K562 (cell line): ENCODE measurements at regions not wholly inside any gene's neighbourhood (a gene's known extent, or its start where the extent isn't known, plus 50 kb on each side); places are given as distances from the start of the nearest gene placed in this dataset.

Experiments used
- ATAC-seq: fragments of 200-7000 bp; cut with Tn5 transposase; 3 replicates; pipeline ENCODE4 v1.9.1; 2020; ENCODE audit warnings: moderate library complexity
- BruUV-seq: library from RNA; stranded (reverse); fragments of 400-500 nt; replicated peaks from 2 replicates; lab custom pipeline; 2021; lab: Mats Ljungman, UMichigan
- CTCF ChIA-PET: fragments of 300-600 bp; formaldehyde crosslinking; extraction: SDS; loops from one replicate; lab custom pipeline; 2021; ENCODE audit warnings: low intra/inter-chr PET ratio; lab: Yijun Ruan, JAX
- POLR2A ChIA-PET: fragments of 300-600, 350-650 bp; sonication (Branson Sonifier 250); formaldehyde crosslinking; extraction: SDS; loops from one replicate; lab custom pipeline; 2021; ENCODE audit warnings: antibody characterized with exemption, inconsistent platforms; lab: Yijun Ruan, JAX
- DNase-seq, 4 experiments: peaks; one replicate each; pipeline versions ENCODE4 v3.0.0 to v3.0.0-alpha.2; 2011 to 2018; ENCODE audit warnings: low spot score in 3 of 4, mixed read lengths in 3 of 4; ENCODE audit errors: extremely low read depth in 1 of 4
- FAIRE-seq: peaks from 2 replicates; lab custom pipeline; 2011; peaks lifted over from hg19 to GRCh38; lab: Jason Lieb, UNC
- H2AFZ ChIP-seq: 2 replicates; pipeline ENCODE4 v1.6.0; 2011; ENCODE audit warnings: low read depth, low read length, control low read depth, inconsistent platforms
- H3K27ac ChIP-seq: fragments of 200-600 bp; 3 replicates; pipeline ENCODE4 v1.8.0; 2011; ENCODE audit warnings: low read depth, mild to moderate bottlenecking, control low read depth, inconsistent platforms, low read length, moderate library complexity, mixed read lengths; ENCODE audit errors: extremely low read depth
- H3K27me3 ChIP-seq, 2 experiments: fragments of 300-600 bp in 1 of 2; 2 replicates in 1 of 2; 3 replicates in 1 of 2; pipeline versions ENCODE4 v1.6.0 to v1.8.0; 2011; ENCODE audit warnings: inconsistent platforms in 2 of 2, low read length in 2 of 2, mild to moderate bottlenecking in 1 of 2, mixed read lengths in 1 of 2, moderate library complexity in 1 of 2; ENCODE audit not compliant: control insufficient read depth in 2 of 2, insufficient read depth in 2 of 2
- H3K36me3 ChIP-seq: fragments of 300-600 bp; 3 replicates; pipeline ENCODE4 v1.8.0; 2011; ENCODE audit warnings: mild to moderate bottlenecking, low read length, inconsistent platforms; ENCODE audit not compliant: control insufficient read depth, insufficient read depth
- H3K4me1 ChIP-seq, 2 experiments: fragments of 200-600 bp in 1 of 2; replicated peaks in 1 of 2; 2 replicates in 1 of 2; 3 replicates in 1 of 2; pipeline versions ENCODE4 v1.5.1 to v1.8.0; 2011; ENCODE audit warnings: inconsistent platforms in 2 of 2, low read length in 2 of 2, mild to moderate bottlenecking in 1 of 2, mixed read lengths in 1 of 2, moderate library complexity in 1 of 2; ENCODE audit not compliant: control insufficient read depth in 2 of 2, insufficient read depth in 2 of 2
- H3K4me2 ChIP-seq: 2 replicates; pipeline ENCODE4 v1.6.1; 2011; ENCODE audit warnings: low read length, control low read depth, inconsistent platforms, mixed read lengths; ENCODE audit not compliant: insufficient read depth
- H3K4me3 ChIP-seq: fragments of 200-600 bp; sonication (generic), shearing (Covaris generic); 2 replicates; pipeline ENCODE4 v1.5.1; 2016; ENCODE audit warnings: control low read depth, inconsistent platforms
- H3K79me2 ChIP-seq: fragments of 200-600 bp; 3 replicates; pipeline ENCODE4 v1.8.0; 2011; ENCODE audit warnings: low read length, inconsistent platforms; ENCODE audit not compliant: control insufficient read depth, insufficient read depth
- H3K9ac ChIP-seq, 2 experiments: 2 replicates each; pipeline versions ENCODE4 v1.6.0 to v1.6.1; 2011; ENCODE audit warnings: low read depth in 2 of 2, low read length in 2 of 2, control low read depth in 1 of 2, inconsistent platforms in 1 of 2, mild to moderate bottlenecking in 1 of 2, mixed read lengths in 1 of 2; ENCODE audit not compliant: insufficient read depth in 1 of 2
- H3K9me1 ChIP-seq: one replicate; pipeline ENCODE4 v1.6.0; 2011; ENCODE audit warnings: inconsistent platforms, mild to moderate bottlenecking, low read length, moderate library complexity; ENCODE audit not compliant: control insufficient read depth, insufficient read depth
- H3K9me3 ChIP-seq: replicated peaks from 2 replicates; pipeline ENCODE4 v1.5.1; 2011; ENCODE audit warnings: low read depth, low read length, inconsistent platforms; ENCODE audit not compliant: control insufficient read depth, insufficient read depth
- H4K20me1 ChIP-seq: replicated peaks from 2 replicates; pipeline ENCODE4 v1.6.1; 2011; ENCODE audit warnings: low read length, inconsistent platforms, mixed read lengths; ENCODE audit not compliant: control insufficient read depth, insufficient read depth
- ARID1B ChIP-seq: fragments of 450-650 bp; IDR thresholded peaks from 2 replicates; pipeline ENCODE4 v1.6.1; 2016; ENCODE audit warnings: antibody characterized with exemption, mild to moderate bottlenecking, inconsistent platforms
- ARID3A ChIP-seq: IDR thresholded peaks from 2 replicates; pipeline ENCODE4 v1.6.1; 2012; ENCODE audit warnings: low read depth, low read length, improper control_type of control experiment, borderline replicate concordance
- CBFA2T3 ChIP-seq: fragments of 450-650 bp; IDR thresholded peaks from 2 replicates; pipeline ENCODE4 v1.6.1; 2017
- CC2D1A ChIP-seq: fragments of 450-650 bp; IDR thresholded peaks from 2 replicates; pipeline ENCODE4 v1.6.1; 2017; ENCODE audit warnings: mild to moderate bottlenecking
- DACH1 ChIP-seq: fragments of 450-650 bp; IDR thresholded peaks from 2 replicates; pipeline ENCODE4 v1.6.1; 2018; ENCODE audit not compliant: partially characterized antibody
- HNRNPLL ChIP-seq: fragments of 200-400 bp; formaldehyde crosslinking; IDR thresholded peaks from 2 replicates; pipeline ENCODE4 v1.6.1; 2017; ENCODE audit warnings: low read length, low read depth, mild to moderate bottlenecking; ENCODE audit not compliant: poor library complexity, severe bottlenecking
- NR1H2 ChIP-seq: sonication (generic); formaldehyde crosslinking; IDR thresholded peaks from 2 replicates; pipeline ENCODE4 v1.4.0; 2020; ENCODE audit warnings: mild to moderate bottlenecking, missing genetic modification reagents
- PYGO2 ChIP-seq: fragments of 450-650 bp; IDR thresholded peaks from 2 replicates; pipeline ENCODE4 v1.6.1; 2016; ENCODE audit warnings: mild to moderate bottlenecking, missing genetic modification characterization, moderate library complexity, missing compliant biosample characterization
- SAFB ChIP-seq: fragments of 200-400 bp; formaldehyde crosslinking; IDR thresholded peaks from 2 replicates; pipeline ENCODE4 v1.6.1; 2017; ENCODE audit warnings: low read depth, low read length, borderline replicate concordance
- STAT6 ChIP-seq: sonication (generic); formaldehyde crosslinking; IDR thresholded peaks from 2 replicates; pipeline ENCODE4 v1.8.1; 2023; ENCODE audit warnings: mild to moderate bottlenecking, missing genetic modification reagents
- TEAD1 ChIP-seq, 2 experiments: fragments of 450-650 bp in 1 of 2; sonication (generic) in 1 of 2; formaldehyde crosslinking; IDR thresholded peaks; 2 replicates each; pipeline versions ENCODE4 v1.4.0 to v1.8.0; 2020 to 2022; ENCODE audit warnings: mild to moderate bottlenecking in 2 of 2, missing genetic modification reagents in 1 of 2
- ZKSCAN8 ChIP-seq: fragments of 200-800 bp; sonication (Bioruptor generic); IDR thresholded peaks from 2 replicates; pipeline ENCODE4 v1.6.1; 2016; ENCODE audit warnings: missing genetic modification characterization, missing compliant biosample characterization
- WGBS: fragments of 100-300 bp; shearing (Covaris generic); methylation state at CpG from one replicate; pipeline ENCODE4 v1.1.6; 2016; ENCODE audit warnings: low coverage, mixed read lengths; ENCODE audit not compliant: insufficient coverage; ENCODE audit errors: missing lambda C conversion rate; 5-methylcytosine and 5-hydroxymethylcytosine counted together
- in situ Hi-C: fragments of 300-500 bp; cut with MboI; formaldehyde crosslinking; loops from 4 replicates; pipeline ENCODE4 v1.15.0; 2018; ENCODE audit warnings: inconsistent platforms, mixed read lengths
- intact Hi-C: fragments of 100-400 bp; cut with micrococcal nuclease; formaldehyde crosslinking; loops from 2 replicates; pipeline ENCODE4 v1.14.2; 2022

DNA sequence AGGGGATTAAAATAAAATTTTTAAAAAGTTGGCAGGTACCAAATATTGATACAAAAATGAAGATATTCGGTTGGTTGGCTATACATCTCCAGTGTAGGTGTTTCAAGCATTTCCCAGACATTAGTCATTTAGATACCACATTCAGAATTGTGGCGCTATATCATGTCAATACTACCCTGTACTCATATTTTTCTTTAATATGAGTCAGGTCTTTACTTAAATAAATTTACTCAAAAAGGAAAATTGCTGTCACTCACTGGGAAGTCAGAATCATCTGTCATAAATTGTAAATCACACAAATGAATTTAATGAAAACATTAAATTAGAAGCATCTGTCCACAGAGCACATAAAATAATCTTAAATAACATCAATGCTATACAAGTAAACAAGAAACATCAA is 134.2 kb downstream of the TSHZ3 start (continued):
- TF ChIP-seq STAT6 (CRISPR knock-in tag) (no peak), ZKSCAN8 (CRISPR knock-in tag) (no peak), NR1H2 (CRISPR knock-in tag) (no peak), DACH1 (no peak), SAFB (no peak), PYGO2 (tag) (no peak), CC2D1A (no peak)

- Histone ChIP-seq H3K27ac (no peak overlapping the region), H3K9me1 (no peaks in the 10 kb centered on the region), H3K9ac (no peak overlapping the region), H3K4me3 (no peak overlapping the region), H3K9me3 (no peaks in the 10 kb centered on the region), H3K36me3 (no peaks in the 10 kb centered on the region), H3K27me3 (no peaks in the 10 kb centered on the region), H3K4me1 (no peaks in the 10 kb centered on the region), H2AFZ (peak overlapping the region; percentile 20; the same call in 1 of the 2 replicates), H3K4me2 (no peak overlapping the region; the same call in 1 of the 2 replicates), H4K20me1 (no peaks in the 10 kb centered on the region), H3K79me2 (no peaks in the 10 kb centered on the region)
- POLR2A ChIA-PET: no interaction called here
- FAIRE-seq (peak; percentile 77), ATAC-seq (peak; percentile 77), DNase-seq (peak; percentile 17 to 60 (median 32))
- intact Hi-C loops (no loop called here), in situ Hi-C loops (no loop called here)
- CTCF ChIA-PET: no interaction called here
- 1% methylated on average over 9 of the region's 9 CpGs for WGBS
- no TSS peak for BruUV-seq
- TF ChIP-seq TEAD1 (CRISPR knock-in tag; IDR thresholded peaks at IDR 0.05) (peak in 1 of 2 experiments; percentile 86; a peak in 2 of 4 replicates), HNRNPLL (peak; percentile 44), ARID3A (no peak), CBFA2T3 (peak; percentile 12; the same call in 1 of the 2 replicates), ARID1B (peak; percentile 39; the same call in 1 of the 2 replicates)
These were observed 135.2 kb downstream of the TSHZ3 start for GRCh38 chr19:31214086-31214485.
